Stimulated activated CD8-positive, alpha-beta memory T cell treated with anti-CD3 and anti-CD28 coated beads, Interleukin-15, amount 100 ng/mL, for 4 hours (primary cell): ENCODE measurements at regions not wholly inside any gene's neighbourhood (a gene's known extent, or its start where the extent isn't known, plus 50 kb on each side); places are given as distances from the start of the nearest gene placed in this dataset.
"Not testable (repeated sequence)": the region's sequence is repeated elsewhere in the genome, so short reads cannot be mapped to it uniquely, and the experiment has no call there.

ENCODE experiments used
- DNase-seq, 2 donors: peaks; one replicate each; pipeline ENCODE4 v3.0.0-alpha.2; 2020; ENCODE audit warnings: low read depth in 2 of 2

DNA sequence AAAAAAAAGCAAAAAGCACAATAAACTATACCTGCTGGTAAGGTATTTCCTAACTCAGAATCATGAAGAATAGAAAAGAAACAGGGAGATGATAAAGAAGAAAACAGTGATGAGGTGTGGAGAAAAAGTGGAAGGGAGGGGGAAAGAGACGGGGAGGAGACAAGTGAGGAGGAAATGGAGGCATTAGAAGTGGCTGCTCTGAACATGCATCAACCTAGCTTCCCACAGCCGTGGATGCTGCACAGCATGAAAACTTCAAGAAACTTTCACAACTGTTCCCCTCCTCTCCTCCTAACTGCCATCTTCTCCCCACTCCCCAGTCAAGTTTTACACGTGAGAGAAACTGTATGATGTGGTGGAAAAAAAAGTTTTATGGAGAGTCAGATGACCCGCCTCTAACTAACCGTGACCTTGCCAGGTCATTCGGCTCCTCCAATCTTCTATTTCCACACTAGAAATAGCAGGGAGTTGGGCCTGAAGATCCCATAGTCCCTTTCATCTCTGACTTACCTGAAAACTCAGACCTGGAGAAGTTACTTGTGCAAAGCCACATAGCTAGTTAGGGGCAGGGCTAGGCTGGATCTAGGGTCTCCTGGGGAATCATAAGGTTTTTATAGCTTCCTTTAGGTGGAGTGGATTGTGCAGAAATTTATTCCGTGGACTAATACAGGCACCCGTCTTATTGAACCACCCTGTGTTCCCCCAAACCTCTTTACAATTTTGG lies 461.9 kb downstream of the KLF5 start:
- no peak for DNase-seq

DNA sequence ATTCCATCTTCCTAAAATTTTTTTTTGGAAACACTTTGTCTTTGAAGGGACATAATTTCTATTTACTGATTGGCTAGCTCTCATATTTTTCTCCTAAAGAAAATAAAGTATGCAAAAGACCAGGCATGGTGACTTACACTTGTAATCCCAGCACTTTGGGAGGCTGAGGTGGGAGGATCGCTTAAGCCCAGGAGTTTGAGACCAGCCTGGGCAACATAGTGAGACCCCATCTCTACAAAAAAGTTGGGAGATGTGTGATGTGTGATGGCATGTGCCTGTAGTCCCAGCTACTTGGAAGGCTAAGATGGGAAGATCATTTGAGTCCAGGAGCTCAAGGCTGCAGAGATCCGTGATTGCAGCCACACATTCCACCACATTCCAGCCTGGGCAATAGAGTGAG lies 461.3 kb downstream of the KLF5 start:
- not testable (repeated sequence) for DNase-seq

DNA sequence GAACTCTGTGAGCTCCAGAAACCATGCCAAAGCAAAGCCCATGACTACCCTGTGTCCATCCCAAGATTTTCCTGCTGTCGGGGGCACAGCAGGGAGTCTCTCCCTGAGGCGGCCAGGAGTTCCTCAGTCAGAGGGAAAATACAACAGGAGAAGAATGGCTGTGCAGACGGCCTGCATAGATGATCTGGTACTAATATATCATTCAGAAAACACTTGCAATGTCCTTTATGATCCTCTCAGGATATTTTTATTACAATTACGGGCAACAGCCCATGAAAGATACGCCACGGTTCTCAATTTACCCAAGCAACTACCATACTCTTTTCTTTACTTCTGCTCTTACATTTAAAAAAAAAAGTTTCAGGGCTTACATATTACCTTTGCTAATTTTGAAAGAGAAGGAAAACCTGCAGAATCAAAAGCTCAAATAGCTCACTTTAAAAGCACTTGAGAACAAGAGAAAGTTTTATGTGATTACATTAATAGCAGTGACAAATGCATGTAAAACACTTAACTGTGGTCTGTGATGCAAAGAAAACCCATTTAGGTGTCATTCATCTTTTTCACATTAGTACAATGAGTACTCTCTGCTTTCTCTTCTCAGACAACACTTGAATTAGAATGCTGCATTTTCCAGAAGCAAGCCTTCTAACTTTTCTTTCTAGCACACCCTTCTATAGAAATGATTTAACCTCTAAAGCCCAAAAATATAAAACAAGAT lies 460.8 kb downstream of the KLF5 start:
- no peak for DNase-seq

DNA sequence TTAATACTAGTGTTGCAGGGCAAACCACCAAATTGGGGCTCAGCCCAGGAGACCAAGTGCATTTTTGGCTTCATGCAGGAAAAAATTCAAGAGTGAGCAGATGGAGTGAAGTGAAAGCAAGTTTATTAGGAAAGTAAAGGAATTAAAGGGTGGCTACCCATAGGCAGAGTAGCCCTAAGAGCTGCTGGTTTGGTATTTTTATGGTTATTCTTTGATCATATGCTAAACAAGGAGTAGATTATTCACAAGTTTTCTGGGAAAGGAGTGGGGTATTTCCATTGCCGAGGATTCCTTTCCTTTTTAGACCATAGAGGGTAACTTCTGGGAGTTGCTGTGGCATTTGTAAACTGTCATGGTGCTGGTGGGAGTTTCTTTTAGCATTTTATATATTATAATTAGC lies 459.0 kb downstream of the KLF5 start:
- DNase-seq: no peak

DNA sequence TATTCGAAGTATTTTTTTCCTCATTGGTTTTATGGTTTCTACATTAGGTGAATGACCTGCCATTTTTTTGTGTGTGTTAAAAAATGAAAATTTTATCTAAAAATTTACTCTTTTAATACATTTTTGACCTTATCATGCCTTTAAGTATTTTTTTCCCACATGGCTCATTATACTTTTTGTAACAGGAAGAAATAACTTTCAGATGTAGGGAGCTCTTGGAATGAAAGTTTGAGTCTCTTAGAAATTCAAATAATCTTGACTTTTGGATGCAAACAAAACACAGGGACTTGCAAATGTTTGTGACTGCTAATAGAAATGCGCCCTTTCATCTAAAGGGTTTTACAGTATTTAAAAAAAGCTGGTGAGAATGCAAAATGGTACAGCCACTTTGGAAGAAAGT lies 457.9 kb downstream of the KLF5 start:
- no peak for DNase-seq

DNA sequence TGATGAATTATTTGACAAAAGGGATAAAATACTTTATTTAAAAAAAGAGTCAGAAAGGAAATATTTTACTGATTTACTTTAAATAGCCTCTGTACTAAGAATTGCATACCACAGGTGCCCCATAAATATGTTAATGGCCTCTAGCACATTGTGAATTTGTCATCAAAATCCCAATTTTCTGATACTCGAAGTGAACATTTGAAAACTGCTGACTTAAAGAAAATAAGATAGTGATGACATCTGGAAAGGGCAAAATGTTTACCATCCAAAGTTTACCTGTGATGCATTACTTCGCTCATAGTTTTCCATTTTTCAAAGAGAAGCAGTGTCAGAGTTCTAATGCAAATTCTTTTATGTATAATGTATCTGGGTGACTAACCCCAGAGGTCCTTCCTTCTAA lies 455.4 kb downstream of the KLF5 start:
- no peak for DNase-seq

DNA sequence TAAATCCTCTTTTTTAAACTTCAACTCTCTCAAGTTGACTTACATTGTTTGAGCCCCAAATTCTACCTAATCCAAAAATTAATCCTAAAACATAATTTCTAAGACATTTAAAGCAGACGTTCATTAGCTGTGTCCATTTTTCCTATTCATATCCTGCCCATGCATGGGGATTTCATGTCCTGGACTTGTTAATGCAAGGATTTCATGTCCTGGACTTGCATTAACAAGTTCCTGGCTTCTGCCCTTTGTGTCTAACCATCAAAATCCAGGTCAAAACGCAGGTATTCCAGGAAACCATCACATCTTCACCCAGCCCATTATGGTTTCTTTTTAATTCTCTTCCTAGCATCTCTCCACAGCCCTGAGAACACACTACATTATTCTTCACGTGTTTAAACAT lies 454.9 kb downstream of the KLF5 start:
- DNase-seq: no peak

DNA sequence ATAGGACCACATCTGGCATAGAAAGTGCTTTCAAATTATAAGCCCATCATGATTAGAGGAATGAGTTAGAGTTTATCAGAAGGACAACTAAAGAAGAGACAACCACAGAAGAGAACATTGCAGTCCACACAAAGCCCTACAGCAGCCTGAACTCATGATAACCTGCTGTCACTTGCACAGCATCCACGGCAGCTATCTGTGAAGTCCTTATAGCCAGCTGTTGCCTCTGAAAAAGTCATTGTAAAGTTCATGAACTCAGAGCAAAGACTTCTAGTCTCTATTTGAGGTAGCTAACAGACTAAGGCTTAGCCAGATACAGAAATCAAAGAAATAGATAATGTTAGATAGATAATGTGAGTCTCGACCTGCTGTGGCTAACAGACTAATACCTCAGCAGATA lies 450.0 kb downstream of the KLF5 start:
- DNase-seq: no peak

DNA sequence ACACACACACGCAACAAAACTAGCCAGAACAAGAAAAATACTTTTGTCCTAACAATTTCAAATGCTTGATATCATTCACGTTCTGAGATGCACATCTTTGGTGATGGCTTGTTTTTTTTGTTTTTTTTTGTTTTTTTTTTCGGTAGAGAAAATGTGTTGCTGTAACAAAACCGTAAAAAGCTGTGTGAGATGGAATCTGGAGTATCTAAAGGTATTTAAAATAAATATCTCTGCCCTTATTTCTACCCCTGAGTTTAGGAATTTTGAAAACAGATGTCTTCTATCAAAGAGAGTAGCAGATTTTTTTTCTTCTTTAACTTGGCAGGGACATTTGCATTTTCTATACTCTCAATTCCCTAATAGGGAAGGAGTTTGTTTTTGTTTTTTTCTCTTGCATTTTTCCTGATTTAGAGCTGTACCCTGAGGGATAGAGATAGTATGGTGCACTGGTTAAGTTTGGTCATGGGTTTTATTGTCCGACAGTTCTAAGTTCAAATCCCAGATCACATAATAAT lies 446.6 kb downstream of the KLF5 start:
- DNase-seq: no peak

DNA sequence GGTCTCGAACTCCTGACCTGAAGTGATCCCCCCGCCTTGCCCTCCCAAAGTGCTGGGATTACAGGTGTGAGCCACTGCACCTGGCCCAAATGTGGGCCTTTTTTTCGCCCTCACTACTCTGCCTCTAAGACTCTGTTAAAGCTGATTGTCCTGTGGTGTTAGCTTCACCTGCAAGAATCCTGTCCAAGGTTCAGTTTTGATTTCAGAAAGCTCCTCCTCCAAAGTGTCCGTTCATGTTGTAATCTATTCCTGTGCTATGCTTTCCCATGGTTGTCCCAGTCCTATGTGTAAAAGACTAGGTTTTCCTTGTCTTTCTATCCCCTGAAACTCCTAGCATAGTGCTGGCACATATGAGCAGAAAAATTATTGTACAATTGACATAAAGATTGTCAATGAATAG lies 440.9 kb downstream of the KLF5 start:
- DNase-seq: no peak

DNA sequence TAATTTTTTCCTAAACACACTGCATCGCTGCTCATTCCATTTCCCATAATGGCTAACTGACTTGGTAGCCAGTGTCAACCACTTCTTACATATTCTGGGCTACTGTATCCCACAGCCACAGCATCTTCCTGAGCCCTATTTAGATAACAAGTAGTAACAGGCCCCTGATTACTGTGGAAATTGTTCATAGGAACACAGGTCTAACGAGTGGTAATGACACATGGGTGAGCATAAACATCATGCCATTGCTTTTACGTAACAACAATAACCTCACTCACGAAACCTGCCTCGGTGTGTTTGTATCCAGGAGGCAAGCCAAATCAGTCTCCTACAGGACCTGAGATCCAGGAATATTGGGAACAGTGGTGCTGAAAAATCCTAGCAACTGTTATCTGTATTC lies 438.6 kb downstream of the KLF5 start:
- no peak for DNase-seq

DNA sequence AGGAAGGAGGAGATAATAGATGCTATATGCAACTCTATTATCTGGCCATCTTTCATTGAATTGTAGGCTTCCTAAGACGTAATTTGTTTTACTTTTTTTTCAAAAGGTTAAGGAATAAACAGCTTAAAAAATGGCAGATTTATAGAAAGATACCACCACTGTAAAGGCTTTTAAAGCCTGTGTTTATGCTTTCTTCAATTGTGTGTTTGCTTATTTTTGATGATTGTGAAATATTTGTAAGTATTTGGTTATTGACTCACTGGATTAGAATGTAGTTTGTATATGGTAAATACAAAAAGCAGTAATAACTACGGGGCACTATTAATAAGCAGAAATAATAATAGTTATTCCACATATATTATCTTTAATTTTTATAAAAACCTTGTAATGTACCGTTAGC lies 437.9 kb downstream of the KLF5 start:
- DNase-seq: no peak

DNA sequence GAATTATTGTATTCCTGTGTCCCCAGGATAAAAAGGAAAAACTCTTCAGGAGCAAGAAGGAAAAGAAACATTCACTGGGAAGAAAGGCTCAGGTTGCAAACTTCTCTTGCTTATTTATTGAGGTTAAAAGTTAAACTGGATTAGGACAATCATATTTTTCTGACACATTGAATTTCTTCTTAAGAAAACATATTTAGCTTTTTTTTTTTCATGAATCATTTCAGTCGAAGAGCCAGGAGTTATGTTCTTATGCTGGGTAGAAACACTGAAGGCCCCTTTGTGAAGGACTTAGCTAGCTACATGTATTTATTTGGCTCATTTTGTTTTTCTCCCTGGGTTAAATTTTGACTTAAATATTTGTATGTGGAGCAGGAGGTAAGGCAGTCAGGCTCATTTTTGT lies 434.0 kb downstream of the KLF5 start:
- DNase-seq: no peak

DNA sequence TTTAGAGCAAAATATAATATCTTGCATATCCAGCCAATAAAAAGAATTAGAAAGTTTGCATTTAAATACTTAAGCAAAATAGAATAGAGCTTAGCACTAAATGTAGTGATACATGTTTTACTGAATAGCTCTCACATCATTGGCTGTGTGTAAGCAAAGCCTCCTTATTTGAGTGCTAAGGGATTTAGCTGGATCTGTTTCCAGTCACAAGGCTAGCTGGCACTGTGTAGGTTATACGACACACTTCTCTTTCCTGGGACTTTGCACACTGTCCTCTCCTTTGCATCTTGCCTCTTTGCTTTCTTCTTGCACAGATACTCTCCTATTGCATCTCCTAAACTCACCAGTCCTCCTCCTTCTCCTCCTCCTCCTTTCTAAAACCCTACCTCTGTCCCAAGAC lies 423.8 kb downstream of the KLF5 start:
- DNase-seq: no peak

DNA sequence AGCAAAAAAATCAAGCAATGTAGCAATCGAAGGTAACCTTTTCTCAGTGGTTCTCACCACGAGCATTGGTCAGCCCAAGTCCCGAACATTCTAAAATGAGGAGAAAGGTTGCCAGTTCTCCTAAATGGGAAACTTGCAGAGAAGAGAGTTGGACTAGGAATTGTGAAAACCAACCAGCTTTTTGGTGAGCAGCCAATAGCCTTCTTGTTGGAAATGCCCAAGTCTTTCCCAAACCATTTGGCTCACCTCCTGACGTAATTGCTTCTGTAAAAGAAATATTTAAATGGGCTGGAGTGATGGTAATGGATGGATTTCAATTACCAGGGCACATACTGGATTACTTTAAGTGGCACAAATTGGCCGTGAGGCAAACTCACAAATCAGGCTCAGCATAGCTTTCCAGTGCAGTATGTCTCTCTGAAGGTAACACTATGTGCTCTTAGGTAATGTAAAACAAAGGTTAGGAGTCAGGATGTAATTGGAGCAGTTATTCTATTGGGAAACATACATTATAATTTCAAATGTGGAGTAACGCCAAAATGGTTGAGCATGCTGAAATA lies 423.2 kb downstream of the KLF5 start:
- DNase-seq: no peak

DNA sequence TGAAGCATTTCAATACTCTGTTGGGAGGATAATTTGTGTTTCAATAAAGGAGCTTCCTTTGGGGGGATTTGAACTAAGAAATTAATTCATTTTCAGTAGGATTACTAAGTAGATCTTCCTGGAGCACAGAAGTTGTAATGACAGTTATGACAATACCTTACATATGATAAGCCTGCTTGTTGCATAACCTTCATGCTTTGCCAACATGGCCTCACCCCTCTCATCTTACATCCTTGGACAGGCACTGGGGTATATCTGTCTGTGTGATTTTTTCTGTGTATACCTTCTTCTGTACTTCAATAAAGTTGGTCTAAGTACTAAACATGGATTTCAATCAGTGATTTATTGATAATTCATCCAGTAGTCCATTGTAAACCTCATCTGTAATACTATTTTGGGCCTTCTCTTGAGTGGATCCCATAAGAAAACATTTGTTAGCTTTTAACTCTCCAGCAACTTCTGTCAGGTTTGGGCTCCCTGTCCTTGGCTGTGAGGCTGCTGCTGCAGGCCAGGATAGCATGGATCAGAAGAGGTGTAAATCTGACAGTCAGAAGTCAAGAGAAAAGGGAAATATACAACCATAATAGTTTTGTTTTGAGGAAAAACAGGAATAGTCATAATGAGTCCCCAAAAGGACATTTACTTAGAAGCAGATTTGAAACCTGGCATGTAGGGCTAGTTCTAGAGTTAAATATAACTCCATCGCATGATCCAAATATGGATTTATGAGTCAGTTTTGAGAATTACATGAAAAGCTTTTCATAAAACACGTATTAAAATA lies 422.2 kb downstream of the KLF5 start:
- no peak for DNase-seq

DNA sequence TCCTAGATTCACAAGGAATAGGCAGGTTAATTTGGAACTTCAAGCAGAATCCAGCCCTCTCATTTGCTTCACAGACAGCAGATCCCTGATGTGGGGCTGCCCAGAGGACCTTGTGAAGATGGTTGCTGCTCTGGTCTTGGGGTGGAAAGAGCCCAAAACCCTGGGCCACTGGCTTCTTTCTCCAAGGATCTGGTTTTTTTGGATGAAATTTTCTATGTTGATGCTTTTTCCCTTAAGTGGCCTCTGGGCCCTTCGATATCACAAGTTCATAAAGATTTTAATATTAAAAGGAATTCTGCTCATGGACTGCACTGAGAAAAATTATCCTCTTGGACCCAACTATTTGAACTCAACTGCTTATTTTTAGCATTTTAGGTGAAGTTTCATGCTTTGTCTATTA lies 421.1 kb downstream of the KLF5 start:
- DNase-seq: no peak

DNA sequence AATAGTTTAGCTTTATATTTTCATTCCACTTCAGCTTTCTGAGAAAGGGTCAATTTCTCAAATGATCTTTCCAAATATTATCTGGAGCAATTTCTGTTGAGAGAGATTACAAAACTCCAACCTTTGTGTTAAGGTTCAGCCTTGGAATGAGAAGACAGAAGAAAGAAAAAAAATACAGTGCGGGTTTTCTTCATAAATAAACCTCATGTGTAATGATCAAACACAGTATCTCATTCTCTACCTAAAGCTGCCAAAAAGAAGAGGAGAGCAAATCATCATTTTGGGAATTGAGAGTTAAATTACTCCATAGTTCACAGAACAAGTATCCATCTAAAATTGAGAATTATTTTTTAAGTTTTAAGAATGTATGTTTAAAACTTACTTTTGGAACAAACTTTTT lies 420.5 kb downstream of the KLF5 start:
- no peak for DNase-seq

DNA sequence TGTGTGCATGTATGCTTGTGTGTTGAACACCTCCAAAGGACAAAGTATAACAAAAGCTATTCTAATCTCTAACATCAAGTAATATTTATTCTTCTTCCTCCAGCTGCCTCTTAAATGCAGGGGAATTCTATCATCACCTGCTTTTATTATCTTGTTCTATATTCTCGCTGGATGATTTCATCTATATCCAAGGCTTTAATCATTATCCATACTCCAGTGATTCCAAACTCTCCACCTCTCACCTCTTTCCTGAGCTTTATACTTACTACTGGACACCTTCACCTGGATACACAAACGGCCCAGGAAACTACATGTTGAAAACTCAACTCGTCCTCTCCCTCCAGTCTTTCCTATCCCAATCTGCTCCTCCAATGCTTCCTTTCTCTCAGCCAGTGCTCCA lies 418.6 kb downstream of the KLF5 start:
- DNase-seq: no peak

DNA sequence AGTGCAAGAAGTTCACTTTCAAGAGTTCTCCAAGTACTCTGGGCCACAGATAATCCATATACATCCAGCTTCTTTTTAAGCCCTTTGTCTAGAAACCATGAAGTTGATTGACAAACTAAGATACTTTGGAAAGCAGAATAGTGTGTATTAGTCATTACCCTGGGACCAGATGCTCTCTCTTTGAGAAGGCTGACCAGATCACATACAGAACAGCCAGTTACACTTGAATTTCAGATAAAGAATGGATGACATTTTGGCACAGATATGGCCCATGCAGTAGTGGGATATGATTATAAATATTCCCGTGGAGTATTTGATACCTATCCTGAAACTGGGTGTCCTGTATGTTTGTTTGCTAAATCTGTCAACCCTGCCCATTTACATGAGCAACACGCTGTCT lies 414.2 kb downstream of the KLF5 start:
- DNase-seq: no peak

DNA sequence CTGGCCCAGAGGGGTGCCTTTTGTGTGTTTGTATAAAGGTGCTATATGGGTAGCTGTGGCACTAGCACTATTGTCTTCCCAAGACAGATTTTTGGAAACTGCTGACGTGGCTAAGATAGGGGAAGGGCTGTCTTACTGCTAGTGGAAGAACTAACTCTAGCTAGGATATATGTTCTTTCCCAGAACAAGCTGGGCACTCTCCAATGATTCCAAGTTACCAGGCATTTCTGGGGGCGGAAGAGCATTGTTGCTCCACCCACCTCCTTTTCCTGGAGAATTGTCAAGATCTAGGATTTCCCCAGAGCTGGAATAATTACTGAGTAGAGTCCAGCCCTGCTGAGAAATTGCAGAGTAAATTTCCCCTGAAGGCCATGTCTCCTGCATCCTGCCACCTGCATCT lies 408.3 kb downstream of the KLF5 start:
- DNase-seq: no peak

DNA sequence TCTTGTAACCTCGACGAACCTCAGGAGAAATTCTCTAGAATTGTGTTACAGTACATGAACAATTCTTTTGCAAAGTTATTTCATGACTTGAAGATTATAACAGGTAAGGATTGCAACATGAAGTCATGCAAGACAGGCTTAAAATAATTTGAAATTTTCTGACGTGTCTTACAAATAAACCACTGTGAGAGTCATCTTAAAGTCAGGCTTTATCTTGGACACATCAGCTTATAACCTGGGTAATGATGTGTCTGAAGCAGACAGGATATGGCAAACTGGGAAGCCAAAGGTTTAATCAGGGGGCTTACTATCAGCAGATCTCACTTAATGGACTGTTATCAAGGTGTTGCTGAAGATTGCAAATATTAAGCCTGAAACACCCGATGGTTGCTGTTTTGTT lies 407.8 kb downstream of the KLF5 start:
- no peak for DNase-seq

DNA sequence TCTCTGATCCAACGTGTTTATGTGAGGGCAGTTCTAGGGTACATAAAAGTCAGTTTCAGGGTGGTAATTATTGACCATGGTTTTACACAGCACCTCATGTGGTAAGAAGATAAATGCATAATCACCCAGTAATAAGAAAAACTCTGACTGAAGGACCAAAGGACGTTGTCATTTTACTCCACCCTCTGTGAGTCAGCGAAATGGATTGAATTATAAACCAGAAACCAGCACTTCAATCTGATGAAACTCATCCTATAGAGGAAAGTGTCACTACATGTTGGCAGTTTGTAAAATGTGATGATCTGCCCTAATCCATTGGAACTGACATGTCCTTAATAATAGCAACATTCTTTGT lies 406.8 kb downstream of the KLF5 start:
- DNase-seq: no peak
